Non-pigmented ciliary epithelial cell (primary cell): ENCODE measurements at regions not wholly inside any gene's neighbourhood (a gene's known extent, or its start where the extent isn't known, plus 50 kb on each side); places are given as distances from the start of the nearest gene placed in this dataset.

ENCODE experiments used
- DNase-seq: peaks from one replicate; pipeline ENCODE4 v3.0.0-alpha.2; 2010; ENCODE audit warnings: low read depth

DNA sequence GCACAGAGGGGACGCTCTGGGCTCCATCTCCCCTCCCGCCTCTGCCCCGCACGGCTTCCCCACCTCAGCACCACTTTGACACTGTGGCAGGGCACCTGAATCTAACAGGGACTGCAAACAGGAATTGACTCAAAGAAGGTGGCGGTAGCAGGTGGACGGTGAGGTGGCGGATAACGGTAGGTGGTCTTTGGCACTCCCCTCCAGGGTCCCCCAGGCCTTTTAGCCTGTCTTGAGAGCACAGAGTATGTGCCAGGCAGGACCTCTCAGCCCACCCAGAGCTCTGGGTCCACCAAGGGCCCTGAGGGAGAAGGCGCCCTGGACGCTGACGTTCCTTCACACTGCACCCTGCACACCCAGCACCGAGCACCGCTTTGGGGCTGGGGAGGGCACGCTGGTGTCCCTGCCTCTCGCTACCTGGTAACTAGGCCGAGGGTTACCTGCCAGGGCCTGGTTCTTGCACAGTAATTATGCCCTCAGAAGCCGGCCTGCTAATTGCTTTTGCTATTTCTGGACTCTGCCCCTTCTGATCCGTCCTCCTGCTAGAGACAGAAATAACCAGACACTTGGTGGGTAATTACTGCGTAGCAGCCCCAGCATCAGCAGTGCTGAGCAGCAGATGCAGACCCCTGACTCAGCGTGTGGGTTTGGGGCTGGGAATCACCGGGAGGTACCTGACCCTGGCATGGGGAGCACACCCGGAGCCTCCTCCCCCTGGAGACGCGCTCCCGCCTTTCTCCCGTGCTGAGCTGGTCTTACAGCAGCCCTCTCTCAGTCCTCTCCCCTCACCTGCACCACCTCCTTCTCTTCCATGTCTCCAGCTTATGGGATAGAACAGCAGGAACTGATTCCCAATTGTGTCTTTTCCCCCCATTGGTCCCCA, 103.3 kb upstream of the B3GAT1 start:
- no peak for DNase-seq

DNA sequence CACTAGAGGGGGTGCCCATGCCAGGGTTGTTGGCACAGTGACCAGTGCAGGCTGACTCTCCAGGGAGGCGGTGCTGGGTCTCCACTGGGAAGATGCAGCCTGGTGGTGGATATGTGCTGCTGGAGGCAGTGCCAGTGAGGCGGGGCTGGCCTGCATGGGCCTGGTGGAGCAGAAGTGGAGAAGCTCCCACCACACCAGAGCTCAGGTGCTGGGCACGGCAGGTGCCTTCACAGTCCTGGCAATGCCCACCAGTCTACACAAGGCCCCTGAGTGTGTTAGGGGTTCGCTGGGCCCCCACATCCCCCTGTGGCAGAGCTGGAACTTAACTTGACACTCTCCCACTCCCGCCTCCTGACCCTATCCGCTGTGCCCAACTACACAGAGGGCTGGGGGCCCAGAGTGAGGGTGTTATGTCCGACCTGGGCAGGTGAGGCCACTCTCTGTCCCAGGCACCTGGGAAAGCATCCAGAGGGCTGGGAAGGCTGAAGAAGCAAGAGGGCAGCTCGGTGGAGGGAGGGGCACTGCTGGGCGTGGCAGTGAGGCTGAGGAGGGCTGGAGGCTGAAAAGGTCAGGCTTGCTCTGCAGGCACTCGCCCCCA, 102.4 kb upstream of the B3GAT1 start:
- no peak for DNase-seq

DNA sequence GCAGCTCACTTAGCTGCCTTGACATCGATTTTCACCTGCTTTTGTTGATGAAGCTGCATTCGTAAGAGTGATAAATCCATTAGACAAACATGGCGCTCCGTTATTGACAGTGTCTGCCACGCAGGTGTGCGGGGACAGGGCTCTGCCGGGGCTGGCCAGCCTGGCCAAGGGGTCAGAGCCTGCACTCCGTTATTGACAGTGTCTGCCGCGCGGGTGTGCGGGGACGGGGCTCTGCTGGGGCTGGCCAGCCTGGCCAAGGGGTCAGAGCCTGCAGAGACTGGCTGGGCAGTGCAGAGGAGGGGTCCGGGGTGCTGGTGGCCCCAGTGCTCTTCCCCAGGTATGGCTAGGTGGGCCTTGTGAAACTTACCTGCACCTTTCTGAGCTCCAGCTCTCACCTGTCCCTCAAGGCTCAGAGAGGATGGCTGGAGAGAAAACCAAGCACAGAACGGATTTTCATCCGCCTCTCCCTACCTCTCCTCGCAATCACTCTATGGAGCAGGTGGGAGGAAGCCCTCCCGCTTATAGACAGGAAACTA, 101.6 kb upstream of the B3GAT1 start:
- no peak for DNase-seq

DNA sequence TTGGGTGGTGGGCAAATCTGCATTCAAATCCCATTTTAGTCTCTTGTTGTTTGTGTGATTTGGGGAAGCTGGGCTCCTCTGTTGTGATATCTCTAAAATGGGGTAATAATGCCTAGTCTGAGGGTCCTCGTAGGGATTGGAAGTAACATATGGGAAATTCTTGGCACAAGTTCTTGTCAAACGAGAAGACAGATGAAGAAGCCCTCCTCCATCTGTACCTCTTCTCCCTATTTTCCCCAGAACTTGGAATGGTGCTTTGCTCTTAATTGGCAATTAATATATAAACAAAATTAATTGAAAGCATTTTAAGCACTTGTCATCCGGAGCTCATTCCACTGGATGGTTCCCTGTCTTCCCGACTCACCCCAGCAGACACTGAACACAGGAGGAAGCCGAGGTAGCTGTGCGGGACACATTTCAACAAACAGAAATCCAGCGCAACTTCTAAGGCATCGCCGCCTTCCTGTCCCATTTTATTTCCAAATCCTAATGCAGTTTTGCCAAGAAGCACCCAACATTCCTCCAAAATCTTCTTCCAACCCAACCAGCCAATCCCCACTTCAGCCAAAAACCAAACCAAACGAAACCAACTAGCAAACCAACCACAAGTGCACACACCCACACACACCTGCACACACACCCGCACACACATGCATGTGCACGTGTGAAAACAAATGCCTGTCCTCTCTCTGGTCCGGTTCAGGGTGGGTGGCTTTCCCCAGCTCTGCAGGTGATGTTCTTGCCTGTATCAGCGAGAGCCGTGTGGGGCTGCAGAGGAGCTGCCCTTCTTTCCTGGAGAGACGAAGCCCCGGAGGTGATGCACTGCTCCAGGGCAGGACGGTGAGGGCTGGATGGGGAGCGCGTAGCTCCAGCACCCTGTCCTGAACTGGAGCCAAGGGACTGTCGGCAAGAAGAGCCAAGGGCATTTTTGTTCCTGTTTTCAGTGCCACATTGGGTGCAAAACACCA, 100.8 kb upstream of the B3GAT1 start:
- no peak for DNase-seq

DNA sequence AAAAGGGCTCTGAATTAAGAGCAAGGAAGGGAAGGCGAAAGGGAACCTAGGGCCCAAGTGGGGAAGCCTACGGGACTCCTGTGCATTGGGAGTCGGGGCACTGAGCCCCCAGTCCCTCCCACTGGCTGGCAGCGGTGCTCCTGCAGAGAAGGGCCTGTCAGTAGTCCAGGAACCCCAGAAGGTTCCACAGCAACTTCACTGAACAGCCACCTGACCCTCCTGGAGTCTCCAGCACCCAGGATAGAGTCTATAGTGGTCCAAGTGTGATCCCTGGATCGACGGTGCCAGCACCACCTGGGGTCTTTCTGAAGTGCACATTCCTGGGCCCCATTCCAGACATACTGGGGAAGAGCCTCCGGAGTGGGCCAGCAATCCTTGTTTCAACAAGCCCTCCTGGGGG, 100.0 kb upstream of the B3GAT1 start:
- DNase-seq: no peak

DNA sequence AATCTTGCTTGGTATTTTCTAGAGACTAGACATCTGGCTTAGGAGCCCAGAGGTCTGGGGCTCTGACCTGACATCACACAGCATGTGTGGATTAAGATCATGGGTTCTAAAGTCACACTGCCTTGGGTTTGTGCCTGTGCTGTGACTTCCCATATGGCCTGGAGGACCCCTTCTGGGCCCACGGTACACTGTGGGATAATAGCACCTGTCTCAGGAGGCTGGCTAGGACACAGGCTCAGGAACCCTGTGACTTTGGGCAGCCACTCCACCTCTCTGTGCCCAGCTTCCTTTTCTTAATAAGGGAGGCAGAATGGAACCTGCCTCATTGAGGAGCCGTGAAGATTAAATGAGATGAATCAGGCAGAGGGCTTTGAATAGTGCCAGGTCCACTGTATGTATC, 99.2 kb upstream of the B3GAT1 start:
- DNase-seq: no peak

DNA sequence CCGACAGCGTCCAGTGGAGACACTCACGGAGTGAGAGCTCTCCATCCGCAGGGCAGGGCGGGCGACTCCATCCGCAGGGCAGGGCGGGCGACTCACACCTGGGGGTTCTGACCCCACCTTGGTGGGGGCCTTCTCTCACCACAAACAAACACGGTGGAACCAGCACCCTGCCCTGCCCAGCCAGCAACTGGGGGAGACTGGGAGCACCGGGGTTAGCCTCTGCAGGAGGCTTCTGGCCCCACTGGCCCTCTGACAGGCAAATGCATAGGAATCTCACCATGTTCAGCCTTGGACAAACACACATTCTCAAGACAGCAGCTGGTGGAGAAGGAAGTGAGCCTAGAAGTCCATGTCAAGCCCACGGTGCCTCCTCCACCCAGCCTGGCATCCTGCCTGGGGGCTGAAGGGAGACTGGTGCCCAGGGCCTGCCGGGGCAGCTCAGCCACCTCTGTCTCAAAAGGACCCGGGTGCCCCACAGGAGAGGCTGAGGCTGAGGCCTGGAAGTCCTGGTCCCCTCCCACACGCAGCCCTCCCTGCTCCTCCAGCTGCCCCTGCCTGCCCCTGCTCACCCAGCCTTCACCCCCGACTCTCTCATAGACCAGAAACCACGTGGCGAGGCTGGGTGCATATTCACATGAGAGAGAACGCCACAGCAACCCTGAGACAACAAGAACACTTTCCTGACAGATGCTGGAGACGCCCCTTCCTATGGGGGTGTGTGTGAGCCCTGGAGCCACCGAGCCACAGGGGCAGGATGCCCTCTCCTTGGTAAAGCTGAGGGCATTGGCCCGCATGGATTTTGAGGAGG, 98.4 kb upstream of the B3GAT1 start:
- no peak for DNase-seq

DNA sequence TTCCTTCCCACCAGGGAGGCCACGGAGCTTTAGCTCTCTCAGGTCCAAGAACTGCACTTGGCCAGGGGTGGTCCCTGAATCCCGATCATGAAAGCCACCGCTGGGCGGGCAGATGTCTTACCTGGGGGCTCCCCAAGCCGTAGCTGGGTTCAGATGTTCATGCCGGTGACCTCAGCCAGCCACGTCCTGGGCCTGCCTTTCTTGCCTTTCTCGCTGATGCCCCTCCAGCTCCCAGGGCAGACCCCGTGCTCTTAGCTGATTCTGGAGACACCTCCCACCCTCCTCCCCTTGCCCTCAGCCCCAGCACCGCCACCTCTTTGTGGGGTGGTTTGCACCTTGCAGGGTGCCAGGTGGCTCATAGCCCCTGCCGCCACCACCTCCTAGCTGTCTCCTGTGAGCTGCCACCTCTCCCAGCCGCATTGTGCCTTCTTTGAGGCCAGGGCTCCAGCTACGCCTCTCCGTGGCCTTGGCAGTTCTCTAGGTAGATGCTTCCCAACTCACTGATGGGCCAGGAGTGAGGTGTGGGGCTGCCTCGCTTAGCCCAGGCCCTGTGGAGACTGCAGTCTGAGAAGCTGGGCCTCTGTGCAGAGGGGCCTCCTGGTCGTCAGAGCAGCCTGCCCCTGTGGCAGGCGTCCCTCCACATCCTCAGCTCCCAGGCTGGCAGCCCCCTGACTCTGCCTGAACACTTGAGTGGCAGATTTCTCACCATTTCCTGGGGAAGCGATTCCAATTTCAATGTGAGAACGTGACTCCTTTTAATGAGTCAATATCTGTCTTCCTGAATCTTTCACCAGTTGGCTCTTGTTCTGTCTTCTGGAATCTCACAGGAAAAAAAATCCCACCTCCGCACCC, 97.6 kb upstream of the B3GAT1 start:
- no peak for DNase-seq

DNA sequence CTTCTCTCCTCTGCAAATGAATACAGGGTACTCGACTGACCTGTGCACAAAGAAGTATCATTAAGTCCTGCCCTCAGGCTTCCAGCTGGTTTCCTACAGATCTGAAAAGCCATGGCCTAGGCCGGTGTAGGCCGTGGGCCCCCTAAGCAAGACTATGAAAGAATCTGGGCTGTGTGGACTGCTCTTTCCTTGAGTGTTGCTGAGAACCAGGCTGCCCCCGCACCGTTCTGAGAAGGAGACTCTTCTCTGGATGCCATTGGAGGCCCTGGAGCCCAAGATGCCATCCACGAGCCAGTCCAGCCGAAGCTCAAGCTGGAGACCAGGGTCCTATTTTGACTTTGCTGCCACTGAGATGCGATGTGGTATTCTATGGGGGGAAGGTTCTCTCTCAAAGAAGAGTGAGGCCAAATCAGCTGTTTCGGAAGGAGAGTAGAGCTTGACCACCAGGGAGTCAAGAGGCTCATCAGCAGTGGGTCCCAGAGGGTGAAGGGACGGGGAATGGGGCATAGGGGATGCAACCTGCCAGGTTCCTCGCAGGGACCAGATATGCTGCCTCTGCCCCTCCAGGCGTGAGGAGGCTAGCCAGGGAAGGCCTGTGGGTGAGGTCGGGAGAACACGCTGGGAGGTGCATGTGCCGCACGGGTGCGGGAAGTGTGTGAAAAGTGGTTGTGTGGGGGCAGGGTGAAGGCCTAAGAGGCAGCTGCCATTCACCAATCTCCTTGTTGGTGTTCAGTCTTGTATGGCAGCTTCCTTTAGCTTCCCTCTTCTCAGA, 96.4 kb upstream of the B3GAT1 start:
- no peak for DNase-seq

DNA sequence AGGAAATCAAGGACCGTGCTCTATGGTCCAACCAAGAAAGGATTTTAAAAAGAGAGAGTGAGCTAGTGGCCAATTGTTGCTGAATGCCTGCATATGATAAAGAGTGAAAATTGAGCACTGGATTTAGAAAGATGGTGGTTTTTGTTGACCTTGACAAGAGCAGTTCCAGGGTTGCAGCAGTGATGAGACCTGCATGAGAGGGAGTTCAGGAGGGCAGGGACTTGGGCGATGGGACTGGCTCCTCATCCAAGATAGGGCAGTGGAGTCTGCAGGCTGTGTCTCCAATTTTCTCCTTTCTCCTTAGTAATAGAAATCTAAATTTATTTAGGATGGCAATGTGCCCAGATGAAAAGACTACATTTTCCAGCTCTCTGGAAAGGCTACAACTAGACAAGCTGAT, 94.0 kb upstream of the B3GAT1 start:
- DNase-seq: no peak

DNA sequence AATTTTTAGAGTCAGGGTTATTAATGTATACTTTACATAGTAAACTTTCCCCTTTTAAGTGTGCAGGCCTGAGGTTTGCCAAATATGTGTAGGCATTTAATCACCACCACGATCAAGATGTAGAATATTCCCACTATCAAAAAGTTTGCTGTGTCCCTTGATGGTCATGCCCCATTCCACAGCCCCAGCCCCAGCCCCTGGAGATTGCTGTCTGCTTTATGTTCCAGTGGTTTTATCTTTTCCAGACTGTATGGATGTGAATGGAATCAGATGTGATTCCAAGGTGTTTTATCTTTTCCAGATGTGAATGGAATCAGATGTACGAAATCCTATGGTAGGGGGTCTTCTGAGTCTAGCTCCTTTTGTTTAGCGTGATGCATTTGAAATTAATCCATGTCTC, 93.1 kb upstream of the B3GAT1 start:
- DNase-seq: no peak

DNA sequence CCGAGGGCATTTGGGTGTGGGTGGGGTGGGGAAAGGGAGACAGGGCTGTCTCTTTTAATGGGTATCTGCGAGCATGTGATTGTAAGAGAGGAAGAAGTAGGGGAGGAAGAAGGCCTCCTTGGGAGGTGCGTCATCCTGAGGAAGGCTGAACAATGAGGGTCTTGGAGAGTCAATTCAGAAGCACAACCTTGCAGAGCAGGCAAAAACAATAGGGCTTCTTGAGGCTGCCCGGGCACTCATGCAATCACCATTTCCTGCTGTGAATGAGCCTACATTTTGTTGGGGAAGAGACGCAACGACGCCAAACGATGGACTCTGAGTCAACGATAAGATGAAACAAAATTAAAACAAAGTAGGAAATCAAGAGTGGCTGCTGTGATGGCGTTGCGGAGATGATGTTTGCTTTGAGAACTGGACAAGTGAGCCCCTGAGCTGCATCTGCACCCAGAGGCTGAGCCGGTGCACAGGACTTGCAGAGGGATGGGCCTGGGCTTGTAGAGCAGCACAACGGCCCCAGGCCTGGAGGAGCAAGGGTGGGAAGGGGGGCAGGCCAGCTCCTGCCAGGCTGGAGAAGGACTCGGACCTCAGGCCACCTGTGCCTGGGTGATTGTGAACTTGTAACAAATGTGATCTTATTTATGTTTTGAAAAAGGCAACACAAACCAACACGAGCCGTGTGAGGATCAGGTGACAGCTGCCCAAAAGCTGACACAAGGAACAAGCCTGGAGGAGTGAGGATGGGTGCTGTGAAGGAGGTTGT, 92.3 kb upstream of the B3GAT1 start:
- DNase-seq: no peak

DNA sequence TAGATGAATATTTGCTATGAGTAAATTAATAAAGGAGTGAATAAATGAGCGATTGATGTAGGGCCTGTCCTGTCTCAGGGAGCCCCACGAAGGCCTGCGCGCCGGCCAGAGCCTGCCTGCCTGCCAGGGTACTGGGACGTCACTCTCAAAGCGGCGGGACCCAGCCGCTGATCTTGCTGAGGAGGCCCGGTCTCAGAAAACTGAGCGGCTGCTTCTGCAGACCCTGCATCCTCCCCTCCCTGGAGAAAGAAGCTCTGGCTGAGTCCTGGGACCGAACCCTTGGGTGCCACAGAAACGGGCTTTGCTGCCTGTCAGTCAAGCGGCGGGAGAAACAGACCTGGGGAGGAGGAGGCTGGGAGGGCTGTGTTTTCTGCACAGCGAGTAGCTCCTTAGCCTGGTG, 91.6 kb upstream of the B3GAT1 start:
- no peak for DNase-seq

DNA sequence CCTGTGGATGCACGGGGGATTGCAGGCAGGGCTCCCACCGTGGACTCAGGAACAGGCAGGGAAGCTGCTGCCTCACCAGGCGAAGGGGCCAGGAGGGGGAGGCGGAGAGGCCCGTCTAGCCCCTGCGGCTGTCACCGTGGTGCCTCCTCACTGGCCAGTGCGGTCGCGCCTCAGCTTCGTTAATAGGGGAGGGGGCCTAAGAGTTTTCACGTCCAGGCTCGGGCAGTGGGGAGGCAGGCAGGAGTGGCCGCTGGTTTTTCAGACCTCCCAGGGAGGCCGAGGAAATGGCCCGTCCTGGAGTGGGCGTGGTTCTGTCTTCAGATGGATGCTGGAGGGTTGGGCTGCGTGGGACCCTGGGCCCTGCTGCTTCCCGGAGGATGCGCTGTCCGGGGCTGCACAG, 91.1 kb upstream of the B3GAT1 start:
- DNase-seq: no peak

DNA sequence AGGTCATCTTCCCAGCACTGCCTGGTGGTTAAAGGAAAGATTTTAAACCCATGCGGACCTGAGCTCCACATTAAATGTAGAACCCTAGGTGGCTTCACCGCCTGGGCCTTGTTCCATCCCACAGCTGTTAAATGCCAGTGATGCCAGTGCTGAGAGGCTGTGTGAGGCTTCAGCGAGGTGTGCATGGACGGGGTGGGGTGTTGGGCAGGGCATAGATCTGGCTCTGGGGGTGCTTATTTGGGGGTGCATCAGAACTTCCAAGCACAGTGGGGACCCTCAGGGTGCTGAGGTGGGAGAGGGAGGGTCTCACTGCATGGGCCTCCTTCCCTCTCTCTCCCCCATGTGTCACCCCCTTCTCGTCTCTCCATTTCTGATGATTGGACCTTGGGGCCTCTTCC, 90.1 kb upstream of the B3GAT1 start:
- DNase-seq: no peak

DNA sequence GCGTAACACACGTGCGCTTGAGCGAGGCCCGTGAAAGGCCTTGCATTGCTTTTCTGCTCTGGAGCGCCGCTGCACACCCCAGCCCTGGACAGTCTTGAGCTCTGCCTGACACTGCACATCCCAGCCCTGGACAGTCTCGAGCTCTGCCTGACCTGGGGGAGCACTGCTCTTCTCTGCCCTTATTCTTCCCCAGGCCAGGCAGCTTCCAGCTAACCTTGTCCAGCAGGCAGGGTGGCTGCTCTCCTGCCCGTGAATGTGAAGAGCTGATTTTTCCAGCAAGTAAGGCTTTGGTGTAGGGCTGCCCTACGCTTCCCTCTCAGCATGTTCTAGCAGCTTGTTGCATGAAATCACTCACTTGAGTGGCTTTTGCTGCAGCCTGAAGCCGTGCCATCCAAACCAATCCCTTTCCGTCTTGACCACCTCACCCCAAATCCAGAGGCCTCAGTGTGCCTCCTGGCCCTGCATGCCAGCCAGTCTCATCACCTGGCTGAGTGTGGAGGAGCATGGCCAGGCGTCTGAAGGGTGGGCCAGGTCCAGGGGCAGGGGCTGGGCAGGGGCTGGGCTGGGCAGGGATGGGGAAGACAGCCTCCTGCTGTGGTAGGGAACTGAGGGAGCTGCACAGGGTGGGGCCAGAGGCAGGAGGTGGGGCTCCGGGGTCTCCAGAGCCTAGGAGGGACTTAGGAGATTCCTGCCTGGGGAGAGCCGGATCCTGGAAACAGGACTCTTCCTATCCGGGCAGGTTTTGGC, 89.5 kb upstream of the B3GAT1 start:
- DNase-seq: no peak

DNA sequence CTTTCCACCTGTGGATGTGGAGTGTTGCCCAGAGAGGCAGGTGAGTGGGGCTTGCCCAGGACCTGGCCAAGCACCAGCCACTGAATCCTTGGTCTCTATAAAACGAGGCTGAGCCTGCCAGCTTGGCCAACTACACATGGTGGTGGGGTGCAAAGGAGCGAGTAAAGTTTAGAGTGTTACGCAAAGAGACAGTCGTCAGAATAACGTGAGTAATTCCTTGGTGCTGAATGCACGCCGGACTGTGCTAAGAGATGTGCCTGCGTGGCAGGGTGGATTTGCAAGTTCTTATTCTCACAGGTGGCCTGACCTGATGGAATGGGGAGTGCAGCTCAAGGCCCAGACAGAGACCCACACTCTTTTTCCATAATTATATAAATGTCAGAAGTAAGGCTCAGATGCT, 88.6 kb upstream of the B3GAT1 start:
- DNase-seq: no peak

DNA sequence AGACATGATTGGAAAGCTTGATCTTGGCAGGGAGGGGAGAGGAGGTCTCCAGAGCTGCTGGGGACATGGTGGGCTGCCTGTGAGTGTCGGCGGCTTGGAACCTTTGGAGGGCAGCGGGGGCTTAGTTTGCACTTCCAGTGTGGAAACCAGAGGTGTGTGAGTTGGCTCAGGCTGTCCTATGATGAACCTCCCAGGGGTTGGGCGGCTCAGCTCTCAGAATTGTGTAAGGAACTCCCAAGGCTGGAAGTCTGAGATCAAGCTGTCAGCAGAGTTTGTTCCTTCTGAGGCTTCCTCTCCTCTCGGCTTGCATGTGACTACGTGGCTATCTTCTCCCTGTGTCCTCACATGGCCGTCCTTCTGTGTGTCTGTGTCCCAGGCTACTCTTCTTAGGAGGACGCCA, 87.9 kb upstream of the B3GAT1 start:
- DNase-seq: no peak
